GM12892 (cell line): ENCODE measurements at regions not wholly inside any gene's neighbourhood (a gene's known extent, or its start where the extent isn't known, plus 50 kb on each side); places are given as distances from the start of the nearest gene placed in this dataset.

Source experiments
- POLR2A ChIP-seq: IDR thresholded peaks from 2 replicates; pipeline ENCODE4 v1.6.1; 2011; ENCODE audit warnings: low read depth, low read length, control low read depth
- TAF1 ChIP-seq: IDR thresholded peaks from 2 replicates; pipeline ENCODE4 v1.6.1; 2011; ENCODE audit warnings: low read depth, mild to moderate bottlenecking, control low read depth, low read length, borderline replicate concordance

- TF ChIP-seq TAF1 (no peak), POLR2A (no peak)
Measured at GRCh38 chr5:138695781-138696180, 57.4 kb upstream of the CTNNA1 start.
